HEK293 (cell line): ENCODE measurements at regions not wholly inside any gene's neighbourhood (a gene's known extent, or its start where the extent isn't known, plus 50 kb on each side); places are given as distances from the start of the nearest gene placed in this dataset.

Experiments
- BCL11A ChIP-seq: fragments of 450-650 bp; formaldehyde crosslinking; IDR thresholded peaks from 2 replicates; pipeline ENCODE4 v1.5.1; 2016; ENCODE audit warnings: low read depth, missing biosample characterization, missing genetic modification characterization
- PRDM1 ChIP-seq: fragments of 450-650 bp; formaldehyde crosslinking; IDR thresholded peaks from 2 replicates; pipeline ENCODE4; 2016; ENCODE audit warnings: missing biosample characterization, missing genetic modification characterization
- WT1 ChIP-seq: fragments of 450-650 bp; formaldehyde crosslinking; IDR thresholded peaks from 2 replicates; pipeline ENCODE4 v1.5.1; 2016; ENCODE audit warnings: missing biosample characterization, missing genetic modification characterization
- YY2 ChIP-seq: fragments of 450-650 bp; formaldehyde crosslinking; IDR thresholded peaks from 2 replicates; pipeline ENCODE4 v1.5.1; 2016; ENCODE audit warnings: missing biosample characterization, missing genetic modification characterization
- ZEB2 ChIP-seq: fragments of 450-650 bp; formaldehyde crosslinking; IDR thresholded peaks from 2 replicates; pipeline ENCODE4 v1.5.1; 2016; ENCODE audit warnings: missing biosample characterization, missing genetic modification characterization
- ZFP3 ChIP-seq: fragments of 450-650 bp; formaldehyde crosslinking; IDR thresholded peaks from 2 replicates; pipeline ENCODE4 v1.5.1; 2016; ENCODE audit warnings: low read depth, missing biosample characterization, missing genetic modification characterization
- ZNF138 ChIP-seq: fragments of 450-650 bp; formaldehyde crosslinking; IDR thresholded peaks from 2 replicates; pipeline ENCODE4 v1.5.1; 2016; ENCODE audit warnings: missing biosample characterization, missing genetic modification characterization, borderline replicate concordance
- ZNF184 ChIP-seq: fragments of 450-650 bp; IDR thresholded peaks from 2 replicates; pipeline ENCODE4 v1.5.1; 2018; ENCODE audit warnings: missing biosample characterization, mild to moderate bottlenecking, missing genetic modification characterization
- ZNF629 ChIP-seq: fragments of 450-650 bp; formaldehyde crosslinking; IDR thresholded peaks from 2 replicates; pipeline ENCODE4 v1.5.1; 2017; ENCODE audit warnings: missing biosample characterization, missing genetic modification characterization
- TF ChIP-seq, protein P1 (sequence below): fragments of 450-650 bp; formaldehyde crosslinking; IDR thresholded peaks from 2 replicates; pipeline ENCODE4 v1.5.1; 2016; ENCODE audit warnings: missing biosample characterization, missing genetic modification characterization
- TF ChIP-seq, protein P2 (sequence below): fragments of 450-650 bp; formaldehyde crosslinking; IDR thresholded peaks from 2 replicates; pipeline ENCODE4 v1.5.1; 2016; ENCODE audit warnings: missing biosample characterization, missing genetic modification characterization, low read depth

DNA sequence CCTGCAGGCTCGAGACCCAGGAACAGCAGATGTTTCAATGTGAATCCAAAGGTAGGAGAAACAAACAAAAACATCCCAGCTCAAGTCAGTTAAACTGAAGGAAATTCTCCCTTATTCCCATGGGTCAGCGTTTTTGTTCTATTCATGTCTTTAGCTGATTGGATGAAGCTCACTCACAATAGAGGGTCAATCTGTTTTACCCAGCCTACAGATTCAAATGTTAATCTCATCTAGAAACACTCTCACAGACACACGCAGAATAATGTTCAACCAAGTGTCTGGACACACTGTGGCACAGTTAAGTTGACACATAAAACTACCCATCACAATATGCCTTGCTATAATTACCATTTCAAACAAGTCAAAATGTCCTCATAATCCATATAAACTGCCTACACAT, 180.6 kb upstream of the CDH8 start:
- TF ChIP-seq ZNF629 (tag by site-specific recombination) (no peak), PRDM1 (tag by site-specific recombination) (no peak), ZFP3 (tag by site-specific recombination) (no peak), YY2 (tag by site-specific recombination) (no peak), BCL11A (tag by site-specific recombination) (no peak), ZNF184 (no peak), ZNF138 (no peak), WT1 (tag by site-specific recombination) (no peak), ZEB2 (no peak)
- TF ChIP-seq, protein P1, sequence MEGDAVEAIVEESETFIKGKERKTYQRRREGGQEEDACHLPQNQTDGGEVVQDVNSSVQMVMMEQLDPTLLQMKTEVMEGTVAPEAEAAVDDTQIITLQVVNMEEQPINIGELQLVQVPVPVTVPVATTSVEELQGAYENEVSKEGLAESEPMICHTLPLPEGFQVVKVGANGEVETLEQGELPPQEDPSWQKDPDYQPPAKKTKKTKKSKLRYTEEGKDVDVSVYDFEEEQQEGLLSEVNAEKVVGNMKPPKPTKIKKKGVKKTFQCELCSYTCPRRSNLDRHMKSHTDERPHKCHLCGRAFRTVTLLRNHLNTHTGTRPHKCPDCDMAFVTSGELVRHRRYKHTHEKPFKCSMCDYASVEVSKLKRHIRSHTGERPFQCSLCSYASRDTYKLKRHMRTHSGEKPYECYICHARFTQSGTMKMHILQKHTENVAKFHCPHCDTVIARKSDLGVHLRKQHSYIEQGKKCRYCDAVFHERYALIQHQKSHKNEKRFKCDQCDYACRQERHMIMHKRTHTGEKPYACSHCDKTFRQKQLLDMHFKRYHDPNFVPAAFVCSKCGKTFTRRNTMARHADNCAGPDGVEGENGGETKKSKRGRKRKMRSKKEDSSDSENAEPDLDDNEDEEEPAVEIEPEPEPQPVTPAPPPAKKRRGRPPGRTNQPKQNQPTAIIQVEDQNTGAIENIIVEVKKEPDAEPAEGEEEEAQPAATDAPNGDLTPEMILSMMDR = no peak
- TF ChIP-seq, protein P2, sequence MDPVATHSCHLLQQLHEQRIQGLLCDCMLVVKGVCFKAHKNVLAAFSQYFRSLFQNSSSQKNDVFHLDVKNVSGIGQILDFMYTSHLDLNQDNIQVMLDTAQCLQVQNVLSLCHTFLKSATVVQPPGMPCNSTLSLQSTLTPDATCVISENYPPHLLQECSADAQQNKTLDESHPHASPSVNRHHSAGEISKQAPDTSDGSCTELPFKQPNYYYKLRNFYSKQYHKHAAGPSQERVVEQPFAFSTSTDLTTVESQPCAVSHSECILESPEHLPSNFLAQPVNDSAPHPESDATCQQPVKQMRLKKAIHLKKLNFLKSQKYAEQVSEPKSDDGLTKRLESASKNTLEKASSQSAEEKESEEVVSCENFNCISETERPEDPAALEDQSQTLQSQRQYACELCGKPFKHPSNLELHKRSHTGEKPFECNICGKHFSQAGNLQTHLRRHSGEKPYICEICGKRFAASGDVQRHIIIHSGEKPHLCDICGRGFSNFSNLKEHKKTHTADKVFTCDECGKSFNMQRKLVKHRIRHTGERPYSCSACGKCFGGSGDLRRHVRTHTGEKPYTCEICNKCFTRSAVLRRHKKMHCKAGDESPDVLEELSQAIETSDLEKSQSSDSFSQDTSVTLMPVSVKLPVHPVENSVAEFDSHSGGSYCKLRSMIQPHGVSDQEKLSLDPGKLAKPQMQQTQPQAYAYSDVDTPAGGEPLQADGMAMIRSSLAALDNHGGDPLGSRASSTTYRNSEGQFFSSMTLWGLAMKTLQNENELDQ (tag by site-specific recombination) = no peak
